Heart right ventricle (tissue), 16 donors: ENCODE measurements at regions not wholly inside any gene's neighbourhood (a gene's known extent, or its start where the extent isn't known, plus 50 kb on each side); places are given as distances from the start of the nearest gene placed in this dataset.

Experiments
- ATAC-seq, 8 donors: fragments of 200-7000 bp; cut with Tn5 transposase; one replicate each; pipeline ENCODE4 v1.9.1; 2020; ENCODE audit warnings: mild to moderate bottlenecking in 8 of 8, moderate library complexity in 8 of 8, moderate number of reproducible peaks in 1 of 8
- DNase-seq, 2 donors: peaks; one replicate each; pipeline ENCODE4 v3.0.0-alpha.2; 2020
- H3K27ac ChIP-seq, 10 donors: fragments of 200-600 bp; sonication (generic) in 2 of 10; one replicate each; pipeline versions ENCODE4 v1.5.0 to v1.8.0; 2020 to 2022; ENCODE audit warnings: mild to moderate bottlenecking in 3 of 10
- H3K27me3 ChIP-seq, 7 donors: fragments of 200-600 bp; one replicate each; pipeline ENCODE4 v1.8.0; 2021 to 2022; ENCODE audit warnings: mild to moderate bottlenecking in 2 of 7
- H3K36me3 ChIP-seq, 9 donors: fragments of 200-600 bp; sonication (generic) in 1 of 9; one replicate each; pipeline versions ENCODE4 v1.5.0 to v1.8.0; 2020 to 2022; ENCODE audit warnings: mild to moderate bottlenecking in 2 of 9
- H3K4me1 ChIP-seq, 9 donors: fragments of 200-600 bp; sonication (generic) in 1 of 9; one replicate each; pipeline versions ENCODE4 v1.5.0 to v1.8.0; 2020 to 2022; ENCODE audit warnings: mild to moderate bottlenecking in 4 of 9
- H3K4me3 ChIP-seq, 10 donors: fragments of 200-600 bp; sonication (generic) in 2 of 10; one replicate each; pipeline versions ENCODE4 v1.5.0 to v1.8.0; 2020 to 2022; ENCODE audit warnings: mild to moderate bottlenecking in 7 of 10, moderate library complexity in 2 of 10
- H3K9me3 ChIP-seq, 11 donors: fragments of 200-600 bp in 10 of 11; sonication (generic) in 2 of 11; one replicate each; pipeline versions ENCODE4 v1.5.0 to v1.8.0; 2013 to 2022; ENCODE audit warnings: mild to moderate bottlenecking in 2 of 11, control low read depth in 1 of 11, moderate library complexity in 1 of 11
- CTCF ChIP-seq, 9 donors: fragments of 200-600 bp; sonication (generic) in 2 of 9; IDR thresholded peaks; one replicate each; pipeline versions ENCODE4 v1.5.0 to v1.8.0; 2021 to 2022; ENCODE audit warnings: antibody characterized with exemption in 9 of 9, mild to moderate bottlenecking in 5 of 9, moderate library complexity in 1 of 9
- WGBS, 2 donors: extraction: QIAGEN DNeasy Blood & Tissue Kit; methylation state at CpG; one replicate each; pipeline ENCODE4 v1.1.7; 2013; ENCODE audit warnings: inconsistent platforms in 1 of 2; 5-methylcytosine and 5-hydroxymethylcytosine counted together
- intact Hi-C, 10 donors: fragments of 100-400 bp; cut with DNase I; formaldehyde crosslinking; loops; one replicate each; pipeline versions ENCODE4 v1.11.1 to v1.14.2; 2022
- donor health status: Arrhythmogenic right ventricular cardiomyopathy.
- donor health status: ischemic (EF 13 %, LVEDD 7.1; RV severe dilation, severe dysfunction).
- donor health status: healthy with polysubstance abuse.
- donor health status: DM: no; HTN: yes; CAD: no.
- donor health status: DM: no; HTN: no; CAD: no.
- donor health status: ischemic (EF 25% LVEDD 6.9; RV normal size, moderate dysfunction).
- donor health status: ischemic (EF 25% LVEDD 5.7; RV mildly dilated, moderate dysfunction).
- donor health status: healthy.
- donor health status: DM: yes; HTN: yes; CAD: no.
- donor health status: Ischemic cardiomyopathy.
- donor health status: ischemic (EF 35%, LVEDD 5.7; RV mildly dilated, moderate dysfunction).
- donor health status: nonischemic (EF 11% LVEDD 7.7; RV severe dilation, severe dysfunction).
- donor health status: DM: yes; HTN: yes; CAD: no.
- donor health status: PGD.
- donor health status: ischemic (EF 29% LVEDD 5.4; RV normal size, mild dysfunction).
- donor health status: nonischemic (EF 23%, LVEDD 6.1; RV moderate dilation, normal function).

- DNase-seq (no peak), ATAC-seq (no peak)
- WGBS, 2 donors: 55 to 59% methylated on average over 1 of the region's 1 CpG
- H3K4me3 ChIP-seq: no peak overlapping the region
- no peaks in the 10 kb centered on the region for H3K9me3 ChIP-seq
- no peaks in the 10 kb centered on the region for H3K36me3 ChIP-seq
- intact Hi-C loops: no loop called here
- H3K27me3 ChIP-seq: no peaks in the 10 kb centered on the region
- TF ChIP-seq CTCF (IDR thresholded peaks at IDR 0.05): no peak
- H3K27ac ChIP-seq: peak overlapping the region in 2 of 10 donors; percentile 17 to 49
- peaks cover 0 to 16% (median 0%) of the 10 kb centered on the region in 9 donors for H3K4me1 ChIP-seq
Observed at GRCh38 chr3:31417486-31417885, 115.2 kb upstream of the STT3B start.

- ATAC-seq: no peak
Observed at GRCh38 chr3:31420311-31420710, 112.4 kb upstream of the STT3B start.

GRCh38 chr3:31421314-31422048 is 111.2 kb upstream of the STT3B start:
- Histone ChIP-seq H3K9me3 (peaks cover 0 to 13% (median 4%) of the 10 kb centered on the region in 11 donors), H3K27me3 (no peaks in the 10 kb centered on the region), H3K4me3 (no peak overlapping the region), H3K4me1 (peaks cover 0 to 13% (median 0%) of the 10 kb centered on the region in 9 donors), H3K27ac (no peak overlapping the region), H3K36me3 (no peaks in the 10 kb centered on the region)
- no peak for ATAC-seq
- intact Hi-C loops: no loop called here
- no peak for TF ChIP-seq CTCF (IDR thresholded peaks at IDR 0.05)
- DNase-seq: no peak
- WGBS, 2 donors: 85 to 88% methylated on average over 2 of the region's 2 CpGs

More at GRCh38 chr3:31420311-31420710, 112.4 kb upstream of the STT3B start:
- Histone ChIP-seq H3K36me3 (no peaks in the 10 kb centered on the region), H3K4me1 (peaks cover 0 to 16% (median 0%) of the 10 kb centered on the region in 9 donors), H3K4me3 (no peak overlapping the region), H3K27me3 (no peaks in the 10 kb centered on the region), H3K9me3 (peaks cover 0 to 6% (median 0%) of the 10 kb centered on the region in 11 donors), H3K27ac (no peak overlapping the region)
- DNase-seq: no peak
- TF ChIP-seq CTCF (IDR thresholded peaks at IDR 0.05): no peak
- WGBS, 2 donors: 78 to 85% methylated on average over 4 of the region's 4 CpGs
- intact Hi-C loops: no loop called here

- H3K4me3 ChIP-seq: no peak overlapping the region
- H3K4me1 ChIP-seq: peaks cover 0 to 6% (median 0%) of the 10 kb centered on the region in 9 donors
- H3K9me3 ChIP-seq: peaks cover 0 to 17% (median 5%) of the 10 kb centered on the region in 11 donors
- H3K27ac ChIP-seq: no peak overlapping the region
- TF ChIP-seq CTCF (IDR thresholded peaks at IDR 0.05): no peak
- H3K36me3 ChIP-seq: no peaks in the 10 kb centered on the region
- WGBS, 2 donors: 91 to 97% methylated on average over 1 of the region's 1 CpG
- DNase-seq: no peak
- no peaks in the 10 kb centered on the region for H3K27me3 ChIP-seq
- no peak for ATAC-seq
- intact Hi-C loops: no loop called here
Observed at GRCh38 chr3:31422237-31422636, 110.5 kb upstream of the STT3B start.
